HUES48 (cell line): ENCODE measurements at regions not wholly inside any gene's neighbourhood (a gene's known extent, or its start where the extent isn't known, plus 50 kb on each side); places are given as distances from the start of the nearest gene placed in this dataset.

ENCODE experiments used
- H3K27ac ChIP-seq: one replicate; pipeline ENCODE4 v1.7.0; 2013; ENCODE audit warnings: low read depth, low read length, inconsistent platforms
- H3K27me3 ChIP-seq: 2 replicates; pipeline ENCODE4 v1.6.1; 2013; ENCODE audit warnings: mild to moderate bottlenecking, low read length; ENCODE audit not compliant: control insufficient read depth, insufficient read depth
- H3K36me3 ChIP-seq: 2 replicates; pipeline ENCODE4 v1.6.1; 2013; ENCODE audit warnings: low read length; ENCODE audit not compliant: control insufficient read depth, insufficient read depth
- H3K4me1 ChIP-seq: 2 replicates; pipeline ENCODE4 v1.6.1; 2013; ENCODE audit warnings: mild to moderate bottlenecking, low read length; ENCODE audit not compliant: control insufficient read depth, insufficient read depth
- H3K4me3 ChIP-seq: 2 replicates; pipeline ENCODE4 v1.5.1; 2013; ENCODE audit warnings: mild to moderate bottlenecking, low read depth, low read length
- H3K9ac ChIP-seq: 2 replicates; pipeline ENCODE4 v1.6.1; 2013; ENCODE audit warnings: mild to moderate bottlenecking, low read depth, low read length, moderate library complexity
- H3K9me3 ChIP-seq: 2 replicates; pipeline ENCODE4 v1.6.1; 2013; ENCODE audit warnings: low read length; ENCODE audit not compliant: control insufficient read depth, insufficient read depth

DNA sequence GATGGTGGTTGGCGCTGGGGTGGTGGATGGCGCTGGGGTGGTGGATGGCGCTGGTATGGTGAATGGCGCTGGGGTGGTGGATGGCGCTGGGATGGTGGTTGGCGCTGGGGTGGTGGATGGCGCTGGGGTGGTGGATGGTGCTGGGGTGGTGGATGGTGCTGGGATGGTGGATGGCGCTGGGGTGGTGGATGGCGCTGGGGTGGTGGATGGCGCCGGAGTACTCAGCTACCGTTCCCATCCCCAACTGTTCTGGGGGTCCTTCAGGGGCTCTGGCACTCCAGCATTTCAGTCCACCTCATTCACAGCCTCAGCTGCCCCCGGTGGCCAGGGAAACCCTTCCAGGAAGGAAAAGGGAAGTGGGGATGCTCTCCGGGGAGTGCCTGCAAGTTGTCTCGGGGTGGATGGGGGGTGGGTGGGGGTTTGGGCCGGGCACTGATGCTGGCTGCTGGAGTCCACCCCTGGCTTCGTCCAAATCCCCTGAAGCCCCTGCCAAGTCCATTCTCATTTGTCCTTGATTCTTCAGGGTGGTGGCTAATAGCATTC is 147.3 kb upstream of the COL5A1 start:
- Histone ChIP-seq H3K27ac (no peak overlapping the region), H3K9ac (no peak overlapping the region), H3K4me3 (no peak overlapping the region), H3K36me3 (no peaks in the 10 kb centered on the region), H3K4me1 (no peaks in the 10 kb centered on the region), H3K9me3 (no peaks in the 10 kb centered on the region), H3K27me3 (no peaks in the 10 kb centered on the region)

DNA sequence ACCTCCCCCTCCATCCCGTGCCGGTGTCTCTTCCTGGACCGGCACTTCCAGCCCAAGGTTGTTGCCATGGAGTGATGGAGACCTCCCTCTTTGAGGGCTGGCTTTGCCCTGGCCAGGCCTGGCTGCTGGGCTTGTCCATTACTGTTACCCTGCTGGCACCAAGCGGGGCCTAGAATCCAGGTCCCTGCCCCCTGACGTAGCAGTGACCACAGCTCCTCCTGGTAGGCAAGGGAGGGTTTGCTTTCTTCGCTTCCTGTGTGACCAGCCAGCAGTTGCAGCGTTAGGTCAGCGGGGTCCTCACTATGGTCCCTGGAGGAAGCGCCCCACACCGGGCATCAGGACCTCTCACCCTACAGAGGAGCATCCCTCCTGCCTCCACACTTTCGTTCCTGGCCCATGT is 146.7 kb upstream of the COL5A1 start:
- no peaks in the 10 kb centered on the region for H3K9me3 ChIP-seq
- no peaks in the 10 kb centered on the region for H3K27me3 ChIP-seq
- no peak overlapping the region for H3K27ac ChIP-seq

DNA sequence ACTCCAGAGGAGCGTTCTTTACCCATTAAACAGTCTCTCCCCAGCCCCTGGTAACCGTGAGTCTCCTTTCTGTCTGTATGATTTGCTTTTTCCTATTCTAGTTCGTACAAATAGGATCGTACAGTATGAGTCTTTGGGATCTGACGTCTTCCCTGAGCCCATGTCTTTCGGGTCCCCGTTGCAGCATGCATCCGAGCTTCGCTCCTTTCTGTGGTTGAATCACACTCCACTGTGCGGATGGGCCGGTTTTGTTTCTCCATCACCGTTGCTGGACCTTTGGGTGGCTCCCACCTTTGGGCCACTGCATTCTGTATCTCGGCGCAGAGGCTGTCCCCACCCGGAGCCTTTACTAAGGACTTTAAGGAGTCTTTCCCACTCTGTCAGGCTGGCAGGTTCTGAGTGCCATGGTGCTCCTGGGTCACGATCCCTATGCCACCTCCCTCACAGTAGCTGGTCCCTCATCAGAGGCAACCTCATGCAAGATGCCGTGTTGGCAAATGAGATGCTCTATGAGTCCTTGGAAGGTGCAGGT is 145.7 kb upstream of the COL5A1 start:
- no peak overlapping the region for H3K4me3 ChIP-seq
- no peak overlapping the region for H3K27ac ChIP-seq
- H3K9me3 ChIP-seq = no peaks in the 10 kb centered on the region
- no peak overlapping the region for H3K9ac ChIP-seq
- no peaks in the 10 kb centered on the region for H3K36me3 ChIP-seq
- no peaks in the 10 kb centered on the region for H3K4me1 ChIP-seq
- H3K27me3 ChIP-seq = peaks cover 5% of the 10 kb centered on the region

More for the DNA sequence above, 146.7 kb upstream of the COL5A1 start:
- Histone ChIP-seq H3K9ac (no peak overlapping the region), H3K4me3 (no peak overlapping the region), H3K36me3 (no peaks in the 10 kb centered on the region), H3K4me1 (no peaks in the 10 kb centered on the region)

DNA sequence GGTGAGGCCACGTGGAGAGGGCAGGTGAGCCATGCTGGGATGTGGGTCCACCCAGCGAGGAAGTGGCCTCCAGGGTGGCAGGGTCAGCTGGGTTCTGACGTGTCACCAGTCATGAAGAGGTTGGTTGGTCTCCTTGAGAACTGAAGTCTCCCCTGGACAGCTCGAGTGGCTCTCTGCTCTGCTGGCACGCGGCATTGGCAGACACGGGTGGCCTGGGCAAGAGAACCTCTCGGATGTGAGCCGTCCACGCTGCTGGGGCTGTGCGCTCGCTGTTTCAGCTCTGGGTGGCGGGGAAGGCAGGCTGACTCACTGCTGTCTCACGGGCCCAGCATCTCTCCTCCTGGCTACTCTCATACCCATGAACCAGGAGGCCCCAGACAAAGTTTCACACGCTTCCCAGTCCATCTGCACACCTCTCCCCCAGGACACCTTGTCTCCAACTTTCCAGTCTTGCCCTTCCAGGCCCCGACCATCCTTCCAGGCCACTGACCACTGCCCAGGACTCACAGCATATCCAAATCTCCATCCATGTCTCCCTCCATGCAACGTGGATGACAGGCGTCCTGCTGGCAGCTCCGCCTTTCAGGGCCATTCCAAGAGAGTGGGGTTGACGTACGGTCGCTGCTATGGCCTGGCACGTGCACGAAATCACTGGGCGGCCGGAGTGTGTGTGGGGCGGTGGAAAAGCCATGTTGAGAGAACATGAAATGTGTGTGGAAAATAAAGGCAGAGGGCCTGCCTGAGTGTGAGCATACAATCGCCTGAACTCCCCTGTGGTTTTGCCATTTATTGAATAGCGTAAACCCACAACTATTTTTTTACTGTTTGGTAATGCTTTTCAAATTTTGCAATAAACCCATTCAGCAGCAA is 145.0 kb upstream of the COL5A1 start:
- no peak overlapping the region for H3K4me3 ChIP-seq
- peaks cover 12% of the 10 kb centered on the region for H3K27me3 ChIP-seq
- no peaks in the 10 kb centered on the region; the same call in 1 of the 2 replicates for H3K4me1 ChIP-seq
- no peak overlapping the region for H3K27ac ChIP-seq
- no peak overlapping the region for H3K9ac ChIP-seq
- H3K9me3 ChIP-seq = no peaks in the 10 kb centered on the region
- H3K36me3 ChIP-seq = no peaks in the 10 kb centered on the region

DNA sequence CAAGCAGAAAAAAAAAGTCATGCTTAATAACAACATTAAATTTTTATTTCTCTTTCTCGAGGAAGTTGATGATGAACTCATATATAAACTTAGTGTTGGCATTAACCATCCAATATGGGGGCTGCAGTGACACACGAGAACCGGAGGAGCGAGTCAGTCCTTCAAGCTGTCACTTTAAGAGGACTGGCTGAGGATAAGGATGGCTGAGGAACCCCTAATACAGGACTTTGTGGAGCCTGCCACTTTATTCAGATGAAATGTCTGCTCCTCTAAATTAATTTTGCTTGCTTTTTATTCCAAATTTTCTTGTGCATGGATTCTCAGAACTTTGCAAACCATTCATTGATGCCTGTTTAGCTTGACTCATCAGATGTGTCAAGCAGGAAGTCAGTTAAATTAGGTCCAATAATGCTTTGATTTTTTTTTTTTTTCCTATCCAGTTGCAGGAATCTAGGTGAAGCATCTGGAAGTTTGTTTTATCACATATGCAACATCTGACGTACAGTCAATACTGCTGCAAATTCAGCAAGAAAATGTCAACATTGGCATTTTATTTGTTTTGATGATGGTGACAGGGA is 144.2 kb upstream of the COL5A1 start:
- peaks cover 16% of the 10 kb centered on the region for H3K27me3 ChIP-seq
- H3K27ac ChIP-seq = no peak overlapping the region

DNA sequence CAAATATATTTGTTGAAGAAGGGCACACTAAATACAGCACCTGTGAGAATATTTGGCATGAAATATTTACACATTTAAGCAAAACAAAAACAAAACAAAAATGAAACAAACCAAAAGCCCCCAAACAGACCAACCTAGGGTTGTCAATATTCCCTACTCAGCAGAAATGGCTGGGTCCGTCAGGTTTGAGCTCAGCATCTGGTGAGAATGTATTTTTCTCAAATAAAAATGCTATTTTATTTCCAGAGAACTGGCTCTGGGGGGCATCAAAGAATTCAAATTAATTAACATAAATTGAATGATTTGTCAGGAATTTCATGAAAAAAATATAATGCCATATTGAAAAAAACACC is 142.8 kb upstream of the COL5A1 start:
- Histone ChIP-seq H3K4me1 (no peaks in the 10 kb centered on the region; the same call in 1 of the 2 replicates), H3K9ac (no peak overlapping the region), H3K27me3 (peaks cover 16% of the 10 kb centered on the region), H3K27ac (no peak overlapping the region), H3K9me3 (no peaks in the 10 kb centered on the region), H3K4me3 (no peak overlapping the region), H3K36me3 (no peaks in the 10 kb centered on the region)

More for the DNA sequence above, 144.2 kb upstream of the COL5A1 start:
- H3K36me3 ChIP-seq = no peaks in the 10 kb centered on the region
- no peaks in the 10 kb centered on the region for H3K9me3 ChIP-seq
- H3K9ac ChIP-seq = no peak overlapping the region
- H3K4me3 ChIP-seq = no peak overlapping the region
- no peaks in the 10 kb centered on the region; the same call in 1 of the 2 replicates for H3K4me1 ChIP-seq

DNA sequence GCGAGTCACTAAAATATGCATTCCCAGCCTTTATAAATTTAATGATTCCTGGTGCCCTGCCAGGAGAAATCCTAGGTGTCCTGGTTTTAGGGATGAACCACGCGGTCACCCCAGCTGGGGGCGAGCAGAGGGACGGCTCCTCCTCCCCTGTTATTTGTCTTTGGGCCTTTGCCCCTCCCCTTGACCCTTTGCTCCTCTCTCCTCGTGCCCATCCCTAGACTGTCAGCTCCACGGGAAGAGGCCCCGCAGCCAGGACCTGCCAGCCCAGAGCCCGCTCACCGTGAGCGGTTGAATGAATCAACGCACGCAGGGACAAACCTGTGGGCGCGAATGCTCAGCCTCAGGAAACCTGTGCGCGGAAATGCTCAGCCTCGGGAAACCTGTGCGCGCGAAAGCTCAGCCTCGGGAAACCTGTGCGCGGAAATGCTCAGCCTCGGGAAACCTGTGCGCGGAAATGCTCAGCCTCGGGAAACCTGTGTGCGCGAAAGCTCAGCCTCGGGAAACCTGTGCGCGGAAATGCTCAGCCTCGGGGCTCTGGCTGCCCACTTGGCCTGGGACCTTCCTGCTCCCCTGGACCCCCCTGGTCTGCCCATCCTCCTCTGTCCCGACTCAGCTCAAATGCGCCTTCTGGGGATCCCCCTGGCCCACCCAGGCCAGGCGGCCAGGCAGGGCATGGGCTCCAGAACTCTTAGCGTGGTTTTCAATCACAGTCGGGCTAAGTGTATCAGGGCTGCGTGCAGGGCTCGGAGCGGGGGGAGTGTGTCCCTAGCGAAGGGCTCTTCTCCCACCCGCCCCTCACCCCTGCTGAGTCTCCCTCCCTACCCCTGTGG is 140.5 kb upstream of the COL5A1 start:
- H3K36me3 ChIP-seq = no peaks in the 10 kb centered on the region
- no peaks in the 10 kb centered on the region for H3K9me3 ChIP-seq
- H3K4me3 ChIP-seq = peak overlapping the region; percentile 35
- H3K27ac ChIP-seq = no peak overlapping the region
- H3K9ac ChIP-seq = no peak overlapping the region
- H3K4me1 ChIP-seq = no peaks in the 10 kb centered on the region; the same call in 1 of the 2 replicates
- peaks cover 16% of the 10 kb centered on the region for H3K27me3 ChIP-seq

DNA sequence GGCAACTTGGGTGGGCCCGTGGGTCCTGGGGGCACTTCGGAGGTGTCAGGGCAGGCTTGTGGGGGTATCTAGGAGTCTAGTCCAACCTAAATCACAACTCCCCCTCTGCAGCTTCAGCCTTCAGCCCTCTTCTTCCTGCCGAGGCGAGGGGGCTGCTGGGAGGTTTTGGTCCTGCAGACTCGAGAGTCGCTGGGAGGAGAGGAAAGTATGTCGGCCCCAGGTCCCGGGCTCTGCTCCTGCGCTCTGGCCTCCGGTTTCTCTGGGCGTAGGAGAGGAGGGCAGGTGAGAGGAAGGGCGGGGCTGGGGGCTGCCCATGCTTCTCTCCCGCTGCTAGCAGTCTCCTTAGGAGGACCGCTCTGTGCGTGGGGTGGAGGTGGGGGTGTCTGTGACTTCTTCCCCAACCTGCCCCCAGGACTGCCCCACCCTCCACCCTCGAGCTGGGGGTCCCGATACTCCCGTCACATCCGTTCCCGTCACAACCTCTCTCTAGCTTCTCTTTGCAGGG is 139.8 kb upstream of the COL5A1 start:
- H3K4me3 ChIP-seq = no peak overlapping the region
- no peaks in the 10 kb centered on the region; the same call in 1 of the 2 replicates for H3K4me1 ChIP-seq
- no peak overlapping the region for H3K27ac ChIP-seq
- no peaks in the 10 kb centered on the region for H3K36me3 ChIP-seq
- H3K9me3 ChIP-seq = no peaks in the 10 kb centered on the region
- no peak overlapping the region for H3K9ac ChIP-seq
- peaks cover 16% of the 10 kb centered on the region for H3K27me3 ChIP-seq

DNA sequence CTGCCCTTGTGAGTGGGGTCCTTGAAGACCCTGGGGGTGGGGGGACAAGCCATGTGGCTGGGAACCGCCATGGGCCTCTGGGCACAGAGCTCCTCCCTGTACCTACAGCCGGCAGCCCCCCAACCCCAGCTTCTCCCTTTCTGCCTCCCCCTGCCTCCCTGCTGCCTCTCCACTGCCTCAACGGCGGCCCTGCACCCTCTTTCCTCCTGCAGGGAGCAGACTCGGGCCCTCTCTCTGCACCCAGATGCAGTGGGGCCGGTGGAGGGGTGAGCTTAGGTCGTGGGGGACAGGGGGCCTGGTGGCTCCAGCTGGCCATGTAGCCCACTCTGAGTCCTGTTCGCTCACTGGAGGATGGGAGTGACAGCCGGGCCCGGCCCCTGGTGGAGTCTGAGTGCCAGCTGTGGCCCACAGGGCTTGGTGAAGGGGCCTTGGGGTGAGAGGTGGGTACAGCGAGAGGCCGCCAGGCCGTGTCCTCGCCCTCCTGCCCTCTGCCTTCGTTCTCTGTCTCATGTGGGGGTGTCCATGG is 139.3 kb upstream of the COL5A1 start:
- no peaks in the 10 kb centered on the region for H3K9me3 ChIP-seq
- no peaks in the 10 kb centered on the region; the same call in 1 of the 2 replicates for H3K4me1 ChIP-seq
- H3K27ac ChIP-seq = no peak overlapping the region
- H3K4me3 ChIP-seq = no peak overlapping the region
- H3K9ac ChIP-seq = no peak overlapping the region
- peaks cover 16% of the 10 kb centered on the region for H3K27me3 ChIP-seq
- H3K36me3 ChIP-seq = no peaks in the 10 kb centered on the region

DNA sequence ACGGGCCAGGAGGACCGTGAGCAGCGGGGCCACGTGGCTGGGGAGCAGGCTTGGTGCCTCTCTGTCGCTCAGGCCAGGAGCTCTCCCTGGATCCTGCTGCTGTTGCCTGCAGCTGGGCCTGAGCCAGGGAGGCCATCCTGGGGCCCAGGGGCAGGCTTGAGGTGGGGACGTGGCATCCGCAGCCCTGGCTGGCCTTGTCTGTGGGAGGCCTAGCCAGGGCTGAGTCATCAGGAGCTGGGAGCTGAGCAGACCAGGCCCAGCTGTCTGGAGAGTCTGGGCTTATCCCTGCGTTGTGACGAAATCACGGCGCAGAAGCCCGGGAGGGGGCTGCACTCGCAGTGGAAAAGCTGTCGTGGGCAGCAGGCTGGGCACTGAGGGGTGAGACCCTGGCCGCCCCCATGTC is 138.8 kb upstream of the COL5A1 start:
- H3K27ac ChIP-seq = no peak overlapping the region
- H3K9me3 ChIP-seq = no peaks in the 10 kb centered on the region
- no peak overlapping the region for H3K4me3 ChIP-seq
- no peak overlapping the region for H3K9ac ChIP-seq
- H3K4me1 ChIP-seq = no peaks in the 10 kb centered on the region; the same call in 1 of the 2 replicates
- H3K36me3 ChIP-seq = no peaks in the 10 kb centered on the region
- peaks cover 16% of the 10 kb centered on the region for H3K27me3 ChIP-seq
